ENCODE measurements at regions not wholly inside any gene's neighbourhood (a gene's known extent, or its start where the extent isn't known, plus 50 kb on each side); places are given as distances from the start of the nearest gene placed in this dataset.

DNA sequence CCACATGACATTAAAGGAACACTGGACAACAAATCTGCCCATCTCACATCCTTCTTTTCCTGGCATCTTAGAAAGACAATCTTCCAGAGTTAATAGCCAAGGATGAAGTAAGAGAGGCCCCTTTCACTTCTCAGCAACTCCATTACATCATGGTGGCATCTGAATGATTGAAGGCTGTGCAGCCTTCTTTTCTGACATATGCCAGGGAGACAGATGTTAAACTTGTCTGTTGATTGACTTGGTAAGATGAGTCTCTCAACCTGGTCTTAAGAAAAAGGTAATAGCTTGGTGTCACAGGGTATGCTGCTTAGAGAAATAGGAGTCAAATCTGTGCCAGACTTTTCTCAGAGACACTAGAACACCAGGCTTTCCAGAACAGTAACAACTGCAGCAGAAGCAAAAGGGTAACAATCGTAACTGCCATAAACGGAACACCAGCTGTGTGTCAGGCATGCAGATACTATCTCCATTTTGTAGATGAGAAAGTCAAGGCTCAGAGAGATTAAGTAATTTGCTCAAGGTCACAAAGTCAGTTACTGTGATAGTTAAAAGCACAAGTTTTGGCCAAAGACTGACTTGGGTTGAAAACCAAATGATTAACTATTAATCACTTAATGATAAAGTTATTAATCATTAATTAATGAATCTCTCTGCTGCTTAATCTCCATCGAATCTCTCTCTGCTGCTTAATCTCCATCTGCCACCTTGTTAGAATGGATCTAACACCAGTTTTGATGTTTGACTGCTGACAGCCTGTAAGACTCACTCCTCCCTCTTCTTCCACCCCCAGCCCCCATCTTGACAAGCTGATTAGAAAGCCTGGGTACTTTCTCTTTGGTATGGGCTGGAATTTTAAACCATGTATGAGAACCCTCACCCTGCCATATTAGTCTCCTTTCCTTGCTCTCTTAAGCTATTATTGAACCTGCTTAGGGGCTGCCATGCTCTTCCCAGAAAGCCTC lies 353.5 kb downstream of the ENC1 start:
- DNase-seq (ENCODE audit: low spot score) = no peak

DNA sequence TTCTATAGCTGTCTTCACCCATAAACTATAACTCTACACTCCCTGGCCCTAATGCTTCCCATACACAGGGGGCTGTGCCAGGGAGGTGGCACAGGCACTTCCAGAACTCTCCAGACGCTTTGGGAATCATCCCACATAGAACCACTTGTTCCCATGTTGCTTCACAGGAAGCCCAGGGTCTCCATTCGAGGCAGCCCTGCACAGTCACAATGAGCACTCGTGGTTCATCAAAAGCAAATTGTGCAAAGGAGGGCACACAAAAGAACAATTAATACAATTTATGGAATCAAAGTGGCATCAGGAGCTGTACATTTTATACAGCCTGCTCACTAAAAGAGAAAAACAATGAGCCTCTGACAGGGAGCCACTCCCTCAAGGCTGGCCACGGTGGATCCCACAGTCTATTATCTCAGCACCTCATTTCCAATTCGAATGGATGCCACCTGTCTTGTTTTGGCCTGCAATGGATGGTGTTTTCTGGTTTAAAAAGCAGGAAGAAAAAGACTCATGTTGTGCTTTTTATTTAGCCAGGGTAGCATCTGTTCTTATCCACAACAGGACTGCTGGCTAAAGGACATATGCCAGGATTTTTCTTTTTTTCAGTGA lies 354.8 kb downstream of the ENC1 start:
- DNase-seq (ENCODE audit: low spot score) = no peak

DNA sequence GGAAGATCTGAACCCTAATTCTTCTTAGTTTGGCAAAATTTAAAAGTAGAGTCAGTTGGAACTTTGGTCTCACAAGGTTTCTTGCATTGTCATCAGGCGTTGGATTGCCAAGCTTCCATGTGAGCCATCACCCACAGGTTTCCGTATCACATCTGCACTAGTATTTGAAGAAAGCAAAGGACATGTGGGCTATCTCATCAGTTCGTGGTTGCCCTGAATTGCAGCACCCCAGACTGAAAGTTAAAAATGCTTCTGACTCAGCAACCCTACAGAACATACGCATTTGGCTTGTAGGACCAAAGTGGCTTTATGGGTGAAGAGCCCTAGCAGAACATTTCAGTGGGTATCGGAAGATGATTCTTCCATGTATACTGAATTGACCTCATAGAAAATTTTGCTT lies 358.0 kb downstream of the ENC1 start:
- DNase-seq (ENCODE audit: low spot score) = no peak

DNA sequence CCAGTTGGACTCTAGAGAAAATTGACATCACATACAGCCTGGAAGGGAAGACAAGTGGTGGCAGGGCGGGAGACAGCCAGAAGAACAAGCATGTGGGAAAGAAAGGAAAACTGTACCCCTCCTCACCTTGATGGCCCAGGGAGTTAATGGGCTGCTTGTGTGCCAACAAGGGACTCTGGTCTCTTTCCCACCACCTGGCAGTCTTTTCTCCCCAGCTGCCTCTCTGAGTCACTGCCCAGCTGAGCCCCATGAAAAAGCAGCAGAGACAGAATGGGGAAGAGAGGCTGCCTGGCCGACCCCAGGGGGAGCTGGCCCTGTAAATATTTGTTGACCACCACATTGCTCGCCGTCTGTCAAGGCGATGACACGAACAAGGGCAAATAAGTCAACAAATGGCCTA lies 359.4 kb downstream of the ENC1 start:
- DNase-seq (ENCODE audit: low spot score) = no peak

DNA sequence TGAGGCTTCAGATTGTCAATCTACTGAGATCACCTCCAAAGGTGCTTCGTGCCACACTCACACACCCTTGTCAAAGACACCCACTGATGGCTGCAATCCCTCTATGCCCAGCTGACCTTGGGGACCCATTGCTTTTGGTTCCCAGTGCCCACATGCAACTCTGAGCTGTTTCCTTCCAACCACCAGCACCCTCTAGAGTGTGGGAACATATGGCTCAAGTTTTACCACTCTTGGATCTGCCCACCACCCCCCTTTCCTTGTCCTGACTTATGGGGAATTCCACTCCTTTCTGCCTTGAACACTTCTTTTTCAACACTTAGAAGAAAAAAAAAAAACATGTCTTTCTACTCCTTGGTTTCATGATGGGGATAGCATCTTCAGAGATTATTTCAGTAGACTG lies 360.2 kb downstream of the ENC1 start:
- no peak for DNase-seq (ENCODE audit: low spot score)

DNA sequence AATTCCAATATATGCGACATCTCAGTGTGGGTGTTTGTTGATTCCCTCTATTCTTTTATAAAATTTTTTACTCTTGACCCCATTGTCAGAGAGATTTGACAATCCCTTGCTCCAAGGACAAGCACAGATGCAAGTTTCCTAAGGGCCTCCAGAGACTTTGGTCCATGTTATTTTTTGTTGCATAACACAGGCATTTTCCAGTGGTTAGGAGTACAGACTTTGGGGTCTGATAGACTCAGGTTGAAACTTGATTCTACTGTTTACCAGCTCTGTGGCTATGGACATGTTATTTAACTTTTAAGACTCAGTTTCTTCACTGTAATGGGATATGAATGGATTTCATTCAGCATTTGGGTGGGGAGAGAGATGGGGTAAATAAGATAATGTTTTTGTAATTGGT lies 361.3 kb downstream of the ENC1 start:
- DNase-seq (ENCODE audit: low spot score) = no peak

DNA sequence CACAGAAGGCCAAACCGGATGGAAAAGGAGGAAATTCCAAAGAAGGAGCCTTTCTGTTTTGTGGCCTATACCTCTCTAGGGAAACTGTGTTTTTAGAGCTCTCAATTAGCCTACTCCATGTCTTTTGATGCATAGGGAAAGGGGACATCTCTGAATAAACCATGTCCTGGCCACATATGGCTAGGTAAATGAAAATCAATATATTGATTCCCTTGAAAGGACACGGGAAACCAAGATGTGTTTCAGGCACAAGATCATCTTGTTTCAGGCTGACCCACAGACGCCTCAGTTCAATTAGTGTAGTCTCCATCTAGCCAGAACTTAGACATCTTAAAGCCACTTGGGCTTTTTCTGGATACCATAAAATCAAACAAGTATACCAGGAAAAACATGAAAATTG lies 363.1 kb downstream of the ENC1 start:
- DNase-seq (ENCODE audit: low spot score) = no peak

DNA sequence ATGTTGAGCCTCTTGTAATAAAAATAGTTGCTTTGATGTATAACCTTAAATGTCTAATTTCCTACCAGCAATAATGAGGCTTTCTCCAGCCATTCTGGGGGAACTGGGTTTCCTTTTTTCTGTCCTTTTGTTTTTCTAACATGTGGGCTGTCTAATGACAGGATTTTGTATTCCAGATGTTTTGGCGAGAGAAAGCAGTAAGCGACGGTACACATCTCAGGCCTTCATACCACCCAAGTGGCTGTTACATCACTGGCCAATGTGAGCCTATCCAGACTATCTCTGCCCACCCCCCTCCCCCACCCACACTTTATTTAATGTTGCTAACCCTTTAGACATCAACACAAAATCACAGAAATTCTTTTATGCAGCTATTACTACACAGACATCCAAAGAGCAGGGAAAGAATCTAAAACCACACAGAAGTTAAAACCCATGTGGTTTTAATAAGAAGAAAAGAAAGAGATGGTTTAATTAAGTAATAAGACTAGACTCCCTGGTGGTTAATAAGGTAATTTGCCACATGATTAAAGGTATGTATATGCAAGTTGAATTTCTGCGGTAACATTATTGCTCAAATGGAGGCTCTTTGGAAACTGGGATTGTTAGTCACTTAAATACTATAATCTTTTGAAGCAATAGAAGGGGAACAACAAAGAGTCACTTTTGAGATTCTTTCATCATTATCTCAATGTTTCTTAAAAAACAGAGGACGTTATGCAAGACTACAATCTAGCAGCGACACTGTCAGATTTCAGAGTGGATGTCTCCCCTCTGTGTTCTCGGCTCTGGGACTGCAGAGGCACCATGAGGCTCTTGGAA lies 365.1 kb downstream of the ENC1 start:
- DNase-seq (ENCODE audit: low spot score) = no peak

DNA sequence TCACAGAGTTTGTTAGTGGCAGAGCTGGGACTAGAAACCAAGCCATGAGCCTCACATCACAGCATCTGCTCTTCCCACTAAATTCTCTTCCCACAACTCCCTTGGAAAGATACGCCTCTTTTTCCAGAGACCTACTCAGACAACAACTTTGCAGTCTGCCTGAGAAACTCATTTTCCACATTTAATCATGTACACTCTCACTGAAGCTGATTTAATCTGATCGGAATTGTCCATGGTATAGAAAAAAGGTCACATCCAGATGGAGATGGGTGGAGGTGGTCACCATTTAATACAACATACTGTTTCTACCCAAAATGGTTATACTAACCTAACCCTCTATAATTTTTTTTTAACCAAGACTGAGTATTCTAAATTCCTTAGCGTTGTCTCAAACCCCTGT lies 366.2 kb downstream of the ENC1 start:
- DNase-seq (ENCODE audit: low spot score) = no peak

DNA sequence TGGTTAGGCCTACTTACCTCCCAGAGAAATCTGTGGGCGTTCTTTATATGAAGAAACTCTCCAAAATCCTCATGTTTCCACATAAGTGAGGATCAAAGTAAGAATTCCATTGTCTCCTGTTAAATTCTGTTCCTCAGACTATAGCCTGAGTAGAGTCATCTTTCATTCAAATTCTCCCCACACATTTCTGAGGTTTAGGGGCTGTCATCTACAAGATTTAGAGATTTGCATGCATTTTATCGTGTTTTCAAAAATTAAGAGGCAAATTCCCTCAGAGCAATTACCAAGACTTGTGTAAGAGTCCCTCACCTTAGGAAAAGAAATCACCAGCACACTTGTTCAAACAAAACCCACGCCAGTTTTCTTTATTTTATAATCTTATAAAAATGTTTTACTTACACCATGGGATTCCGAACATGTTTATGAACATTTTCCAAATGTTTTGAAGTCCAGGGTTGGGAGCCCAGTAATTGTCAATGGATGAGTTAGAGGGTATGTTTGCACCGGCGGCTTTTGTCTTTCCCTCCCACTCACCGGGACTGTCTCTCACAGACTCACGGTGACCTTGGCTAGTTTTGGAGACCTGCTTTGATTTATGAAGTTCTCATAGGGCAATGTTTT lies 367.6 kb downstream of the ENC1 start:
- DNase-seq (ENCODE audit: low spot score) = no peak

DNA sequence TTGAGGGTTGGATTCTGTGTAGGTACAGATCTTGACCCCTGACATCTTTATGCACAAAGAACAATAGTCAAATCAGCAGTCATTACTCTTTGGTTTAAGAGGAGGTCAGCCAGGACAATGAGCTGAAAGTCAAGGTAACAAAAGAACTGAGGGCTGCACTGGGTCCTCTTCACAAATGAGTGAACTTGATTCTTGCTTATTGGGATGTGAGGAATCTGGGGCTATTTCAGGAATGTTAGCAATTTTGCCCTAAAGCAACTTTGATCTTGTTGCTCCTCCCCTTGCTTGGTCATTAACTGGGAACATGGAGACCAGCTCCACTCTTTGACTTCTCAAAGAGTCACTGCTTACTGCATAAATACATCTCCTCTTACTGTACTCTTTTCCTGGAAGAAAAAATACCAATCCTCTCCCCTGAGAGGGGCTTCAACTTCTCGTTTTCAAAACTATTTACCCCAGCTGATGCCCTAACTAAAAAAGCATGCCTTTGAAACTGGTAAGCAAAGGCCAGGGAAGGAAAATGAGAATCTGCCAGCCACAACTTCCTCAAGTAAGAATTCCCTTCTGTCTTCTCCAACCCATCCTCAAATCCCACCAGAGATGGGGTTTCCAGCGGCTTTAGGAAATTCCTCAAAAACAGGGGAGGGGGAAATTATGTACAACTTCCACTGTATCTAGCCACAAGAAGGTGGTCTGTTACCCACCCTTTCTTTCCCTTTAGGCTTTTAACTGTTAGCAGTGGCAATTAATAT lies 368.3 kb downstream of the ENC1 start:
- DNase-seq (ENCODE audit: low spot score) = no peak

DNA sequence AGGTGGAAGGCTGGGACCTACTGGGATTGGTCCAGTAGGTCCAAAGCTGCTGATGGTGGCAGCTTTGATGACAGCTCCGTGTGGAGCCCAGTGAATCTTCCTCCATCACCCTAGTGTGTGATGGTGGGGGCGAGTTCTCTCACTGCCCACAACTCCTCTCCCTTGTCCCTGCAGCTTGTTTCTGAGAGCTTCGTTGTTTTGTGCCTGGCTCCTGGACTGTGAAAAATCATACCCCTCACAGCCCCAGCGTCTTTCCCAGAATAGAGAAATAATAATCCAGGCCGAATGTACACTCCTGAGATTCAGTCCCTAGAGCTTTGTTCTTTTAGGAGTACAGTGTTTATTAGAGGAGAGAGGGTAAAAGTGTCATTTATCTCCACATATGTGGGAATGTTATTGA lies 372.2 kb downstream of the ENC1 start:
- DNase-seq (ENCODE audit: low spot score) = no peak

DNA sequence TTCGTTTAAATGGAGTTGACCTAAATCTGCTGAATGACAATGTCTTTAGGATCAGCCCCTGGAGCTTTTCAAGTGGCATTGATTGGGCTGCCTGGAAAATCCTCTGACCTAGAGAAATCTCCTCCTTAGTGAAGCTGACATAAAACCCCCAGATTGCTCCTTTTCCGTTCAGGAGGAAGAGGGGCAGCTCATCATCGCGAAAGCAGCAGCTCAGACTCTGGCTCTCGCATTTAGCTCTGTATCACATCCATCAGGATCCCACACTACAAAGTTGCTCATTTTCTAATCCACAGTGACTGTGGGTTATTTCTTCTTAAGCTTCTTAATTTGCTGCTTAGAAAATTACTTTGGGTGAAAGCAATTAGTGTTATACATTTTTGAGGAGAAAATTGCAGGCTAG lies 373.7 kb downstream of the ENC1 start:
- no peak for DNase-seq (ENCODE audit: low spot score)

DNA sequence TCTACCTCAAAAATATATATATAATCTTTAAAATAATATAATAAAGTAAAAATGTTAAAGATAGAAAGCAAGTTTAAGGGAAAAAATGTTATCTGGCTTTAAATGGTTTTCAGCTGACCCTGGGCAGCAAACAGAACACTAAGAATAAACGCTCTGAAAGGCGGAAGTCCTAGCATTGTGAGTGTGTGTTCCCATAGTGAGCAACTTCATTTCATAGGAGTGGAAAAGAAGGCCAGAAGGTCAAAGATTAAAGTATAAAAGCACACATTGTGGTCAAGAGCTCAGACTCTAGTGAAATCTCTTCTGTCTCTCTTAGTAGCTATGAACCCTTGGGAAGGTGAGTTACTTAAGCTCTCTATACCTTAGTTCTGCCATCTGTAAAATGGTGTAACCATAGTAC lies 374.4 kb downstream of the ENC1 start:
- DNase-seq (ENCODE audit: low spot score) = no peak

DNA sequence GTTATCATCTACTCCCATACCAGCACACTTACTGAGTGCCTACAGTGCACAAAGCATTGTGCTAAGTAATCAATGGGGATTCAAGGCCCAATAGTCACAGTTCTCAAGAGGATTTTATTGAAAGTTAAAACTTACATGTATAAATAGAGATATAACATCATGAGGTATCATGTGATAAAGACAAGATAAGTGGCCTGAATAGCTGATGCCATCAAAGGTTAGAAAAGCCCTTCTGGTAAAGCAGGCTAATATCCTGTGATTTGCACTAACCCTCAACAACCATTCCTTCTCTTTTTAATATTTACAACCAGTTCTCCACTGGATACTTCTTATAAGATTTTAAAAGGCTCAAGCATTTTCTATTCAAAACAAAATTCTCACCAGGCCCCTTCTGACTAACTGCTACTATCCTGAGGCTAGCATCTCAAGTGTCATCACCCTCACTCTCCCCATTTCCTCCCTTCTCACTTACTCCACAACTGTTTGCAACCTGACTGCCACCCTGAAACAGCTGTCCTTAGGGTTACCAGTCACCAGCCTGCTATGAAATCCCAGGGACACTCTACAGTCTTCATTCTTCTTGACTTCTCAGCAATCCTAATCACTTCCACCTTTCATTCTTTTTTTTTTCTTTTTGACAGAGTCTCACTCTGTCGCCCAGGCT lies 377.9 kb downstream of the ENC1 start:
- DNase-seq (ENCODE audit: low spot score) = no peak

DNA sequence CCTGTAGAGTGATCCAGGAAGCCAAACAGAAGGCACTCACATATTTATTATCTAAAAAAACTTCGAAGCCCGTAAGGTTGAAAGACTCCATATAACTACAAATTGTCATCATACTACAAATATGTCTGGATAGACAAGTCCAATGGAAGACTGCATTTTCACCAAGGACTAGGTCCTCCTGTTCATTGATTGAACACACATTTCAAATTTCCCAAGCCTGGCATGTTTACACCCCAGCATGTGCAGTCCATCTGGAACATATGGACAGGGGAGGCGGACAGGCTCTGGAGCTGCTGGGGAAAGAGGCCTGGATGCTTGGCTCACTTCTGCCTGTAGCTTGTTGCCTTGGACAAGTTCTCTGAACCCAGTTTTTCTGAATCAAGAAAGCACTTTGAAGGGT lies 378.7 kb downstream of the ENC1 start:
- no peak for DNase-seq (ENCODE audit: low spot score)

DNA sequence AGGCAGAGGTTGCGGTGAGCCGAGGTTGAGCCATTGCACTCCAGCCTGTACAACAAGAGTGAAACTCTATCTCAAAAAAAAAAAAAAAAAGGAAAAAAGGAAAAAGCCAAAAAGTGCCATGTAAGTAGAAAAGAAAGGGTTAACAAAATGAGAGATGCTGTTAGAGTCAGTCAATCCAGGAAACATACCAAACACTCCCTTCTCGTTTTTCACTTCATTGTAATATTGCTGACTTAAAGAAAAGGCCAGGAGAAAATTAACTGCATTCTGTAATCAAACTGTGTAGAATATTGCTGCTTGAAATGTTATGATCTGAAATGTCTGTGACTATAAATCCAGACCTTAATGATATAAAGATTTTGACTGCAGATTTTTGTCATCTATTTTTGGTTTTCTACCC lies 379.1 kb downstream of the ENC1 start:
- no peak for DNase-seq (ENCODE audit: low spot score)

DNA sequence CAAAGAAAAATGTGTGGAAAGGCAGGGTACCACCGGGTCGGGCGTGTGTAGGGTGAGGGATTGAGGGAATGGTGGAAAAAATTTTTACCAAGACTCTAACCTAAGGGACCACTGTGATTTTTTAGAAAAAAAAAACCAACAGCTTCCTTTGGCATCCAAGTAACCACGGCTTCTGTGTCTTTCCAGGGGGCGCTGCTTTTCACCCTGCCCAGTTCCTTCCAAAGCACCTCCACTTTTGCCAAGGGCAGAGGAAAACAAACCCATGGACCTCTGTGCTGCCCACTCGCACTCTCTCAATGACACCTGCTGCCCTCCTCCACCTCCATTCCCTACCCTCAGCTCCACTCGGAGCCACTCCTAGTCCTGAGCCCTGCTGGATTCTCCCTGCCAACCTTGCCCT lies 381.0 kb downstream of the ENC1 start:
- no peak for DNase-seq (ENCODE audit: low spot score)

DNA sequence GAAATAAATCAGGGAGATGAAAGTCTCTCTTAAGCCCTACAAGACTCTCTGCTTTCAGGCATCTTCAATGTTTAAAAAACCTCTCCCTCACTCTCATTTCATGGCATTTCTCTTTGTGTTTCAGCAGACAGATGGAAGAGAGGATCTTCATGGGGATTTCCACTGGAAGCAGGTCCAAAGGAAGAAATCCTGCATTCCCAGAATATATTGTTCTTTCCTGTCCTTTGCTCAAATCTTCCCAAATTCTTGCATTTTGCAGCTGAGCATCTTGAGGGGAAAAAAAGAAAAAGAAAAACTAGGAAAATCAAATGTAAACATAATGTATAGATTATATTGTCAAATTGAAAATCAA lies 382.2 kb downstream of the ENC1 start:
- DNase-seq (ENCODE audit: low spot score) = no peak

DNA sequence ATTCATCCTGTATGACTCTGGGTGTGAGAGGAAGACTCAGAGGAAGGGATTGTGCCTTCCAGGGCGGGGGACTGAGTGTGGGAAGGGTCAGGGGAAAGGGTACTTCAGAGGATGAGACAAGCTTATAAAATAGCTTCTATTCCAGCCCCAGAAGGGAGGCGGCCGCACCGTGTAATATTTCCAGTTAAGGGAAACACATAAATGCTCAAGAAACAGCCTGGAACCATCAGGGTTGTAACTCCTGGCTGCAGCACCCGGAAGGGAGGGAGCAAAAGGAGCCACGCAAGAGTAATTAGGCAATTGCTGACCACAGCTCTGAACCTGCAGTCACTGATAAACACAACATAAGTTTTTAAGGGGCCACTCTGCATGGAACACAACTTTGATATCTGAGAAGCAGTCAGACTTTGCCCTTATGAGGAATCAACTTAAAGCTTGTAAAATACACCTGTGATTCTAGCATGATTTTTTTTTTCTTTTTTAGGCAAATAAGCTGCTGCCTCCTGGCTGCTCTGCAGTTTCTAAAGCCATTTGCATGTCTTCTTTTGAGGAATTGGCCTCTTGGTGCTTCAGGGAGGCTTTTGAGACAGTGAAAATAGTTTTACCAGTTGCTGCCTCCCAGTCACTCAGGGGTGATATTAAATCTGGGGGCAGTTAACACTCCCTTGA lies 382.7 kb downstream of the ENC1 start:
- no peak for DNase-seq (ENCODE audit: low spot score)

DNA sequence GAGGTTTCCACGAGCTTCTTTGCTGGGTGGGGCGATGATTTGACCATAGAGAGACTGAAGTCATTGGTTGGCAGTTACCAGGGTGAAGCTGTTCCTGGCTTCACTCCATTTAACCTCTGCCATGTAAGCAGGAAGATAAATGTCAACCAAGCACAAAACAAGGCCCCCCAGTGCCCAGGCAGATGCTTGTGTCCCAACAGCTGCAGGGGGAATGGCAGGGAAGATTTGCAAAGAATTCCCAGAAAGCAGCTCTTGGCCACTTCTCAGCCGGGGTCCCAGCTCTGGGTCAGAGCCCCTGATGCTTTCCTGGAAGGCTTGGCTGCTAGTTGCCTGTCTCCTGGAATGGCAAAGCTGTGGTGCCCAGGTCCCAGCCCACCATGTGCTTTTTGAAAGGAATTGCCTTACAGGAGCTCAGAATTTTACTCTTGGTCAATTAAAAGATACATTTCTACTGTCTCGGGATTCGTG lies 383.4 kb downstream of the ENC1 start:
- DNase-seq (ENCODE audit: low spot score) = no peak

Measured in RKO (cell line).